Omental fat pad (tissue), 3 donors: ENCODE measurements at regions not wholly inside any gene's neighbourhood (a gene's known extent, or its start where the extent isn't known, plus 50 kb on each side); places are given as distances from the start of the nearest gene placed in this dataset.

ENCODE experiments used
- ATAC-seq: fragments of 150-250 bp; one replicate; pipeline ENCODE4 v1.9.1; 2016; ENCODE audit warnings: mild to moderate bottlenecking, moderate library complexity; ENCODE audit not compliant: low FRiP score
- DNase-seq: peaks from one replicate; pipeline ENCODE4 v3.0.0-alpha.2; 2019; ENCODE audit warnings: low spot score
- TF ChIP-seq, protein P1 (sequence below), 3 donors: fragments of 450-650 bp; IDR thresholded peaks; one replicate each; pipeline ENCODE4 v1.5.1; 2016 to 2017; ENCODE audit warnings: antibody characterized with exemption in 3 of 3, mild to moderate bottlenecking in 3 of 3, moderate library complexity in 2 of 3

DNA sequence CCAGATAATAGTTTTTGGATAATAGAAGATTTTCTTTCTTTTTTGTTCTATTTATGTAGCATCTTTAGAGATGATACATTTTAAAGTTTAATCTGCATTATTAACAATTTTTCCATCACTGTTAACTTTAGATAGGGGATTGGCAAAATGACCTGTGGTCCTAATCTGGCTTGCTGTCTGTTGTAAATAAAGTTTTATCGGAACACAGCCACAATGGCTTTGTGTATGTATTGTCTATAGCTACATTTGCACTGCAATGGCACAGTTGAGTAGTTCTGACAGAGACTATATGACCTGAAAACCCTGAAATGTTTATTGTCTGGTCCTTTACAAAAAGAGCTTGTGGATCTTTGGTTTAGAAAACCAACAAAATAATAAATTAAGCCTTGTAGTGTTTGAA, 97.0 kb upstream of the CERS6 start:
- TF ChIP-seq, protein P1, sequence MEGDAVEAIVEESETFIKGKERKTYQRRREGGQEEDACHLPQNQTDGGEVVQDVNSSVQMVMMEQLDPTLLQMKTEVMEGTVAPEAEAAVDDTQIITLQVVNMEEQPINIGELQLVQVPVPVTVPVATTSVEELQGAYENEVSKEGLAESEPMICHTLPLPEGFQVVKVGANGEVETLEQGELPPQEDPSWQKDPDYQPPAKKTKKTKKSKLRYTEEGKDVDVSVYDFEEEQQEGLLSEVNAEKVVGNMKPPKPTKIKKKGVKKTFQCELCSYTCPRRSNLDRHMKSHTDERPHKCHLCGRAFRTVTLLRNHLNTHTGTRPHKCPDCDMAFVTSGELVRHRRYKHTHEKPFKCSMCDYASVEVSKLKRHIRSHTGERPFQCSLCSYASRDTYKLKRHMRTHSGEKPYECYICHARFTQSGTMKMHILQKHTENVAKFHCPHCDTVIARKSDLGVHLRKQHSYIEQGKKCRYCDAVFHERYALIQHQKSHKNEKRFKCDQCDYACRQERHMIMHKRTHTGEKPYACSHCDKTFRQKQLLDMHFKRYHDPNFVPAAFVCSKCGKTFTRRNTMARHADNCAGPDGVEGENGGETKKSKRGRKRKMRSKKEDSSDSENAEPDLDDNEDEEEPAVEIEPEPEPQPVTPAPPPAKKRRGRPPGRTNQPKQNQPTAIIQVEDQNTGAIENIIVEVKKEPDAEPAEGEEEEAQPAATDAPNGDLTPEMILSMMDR (IDR thresholded peaks at IDR 0.05): no peak

DNA sequence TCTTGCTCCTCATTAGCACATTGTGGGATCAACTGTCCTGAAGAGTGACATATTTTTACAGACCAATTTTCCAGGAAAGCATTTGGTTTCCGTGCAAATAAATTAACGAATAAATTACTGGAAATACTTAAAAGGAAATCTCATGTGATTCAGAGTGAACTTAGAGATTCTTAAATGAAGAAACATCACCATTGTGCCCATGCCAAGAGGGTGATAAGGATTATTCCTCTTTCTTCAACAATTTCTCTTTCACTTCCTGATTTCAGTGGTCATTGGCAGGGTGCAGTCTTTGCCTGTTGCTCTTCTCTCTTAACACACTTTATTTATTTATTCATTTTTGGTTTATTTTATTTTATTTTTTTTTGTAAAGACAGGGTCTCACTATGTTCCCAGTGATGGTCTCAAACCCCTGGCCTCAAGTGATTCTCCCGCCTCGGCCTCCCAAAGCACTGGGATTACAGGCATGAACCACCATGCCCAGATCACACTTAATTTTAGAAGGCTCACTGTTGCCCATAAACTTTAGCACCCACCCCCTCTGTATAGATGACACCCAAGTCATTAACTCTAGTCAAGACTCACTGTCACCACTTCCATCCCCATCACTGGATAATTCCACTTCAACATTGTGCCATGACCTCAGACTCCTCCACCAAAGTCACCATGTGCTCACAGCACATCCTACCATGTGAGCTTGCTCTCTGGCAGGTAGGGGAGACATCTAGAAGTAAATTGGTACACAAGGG, 92.6 kb upstream of the CERS6 start:
- DNase-seq: no peak
- ATAC-seq: no peak
- TF ChIP-seq, protein P1 (IDR thresholded peaks at IDR 0.05): no peak

More for the DNA sequence above, 97.0 kb upstream of the CERS6 start:
- no peak for ATAC-seq
- DNase-seq: no peak

DNA sequence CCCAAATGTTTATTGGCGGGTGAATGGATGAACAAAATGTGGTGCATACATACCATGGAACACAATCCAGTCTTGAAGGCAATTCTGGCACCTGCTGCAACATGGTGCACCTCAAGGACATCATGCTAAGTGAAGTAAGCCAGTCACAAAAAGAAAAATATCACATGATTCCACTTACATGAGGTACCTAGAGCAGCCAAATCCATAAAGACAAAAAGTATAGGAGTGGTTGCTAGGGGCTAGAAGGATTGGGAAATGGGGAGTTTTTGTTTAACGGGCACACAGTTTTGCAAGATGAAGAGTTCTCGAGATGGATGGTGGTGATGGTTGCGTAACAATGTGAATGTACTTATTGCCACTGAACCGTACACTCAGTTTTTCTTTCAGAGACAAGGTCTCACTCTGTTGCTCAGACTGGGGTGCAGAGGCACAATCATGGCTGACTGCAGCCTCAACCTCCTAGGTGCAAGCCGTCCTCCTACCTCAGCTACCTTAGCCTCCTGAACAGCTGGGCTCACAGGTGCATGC, 90.9 kb upstream of the CERS6 start:
- DNase-seq (no peak), ATAC-seq (no peak)
- TF ChIP-seq, protein P1 (IDR thresholded peaks at IDR 0.05): no peak

DNA sequence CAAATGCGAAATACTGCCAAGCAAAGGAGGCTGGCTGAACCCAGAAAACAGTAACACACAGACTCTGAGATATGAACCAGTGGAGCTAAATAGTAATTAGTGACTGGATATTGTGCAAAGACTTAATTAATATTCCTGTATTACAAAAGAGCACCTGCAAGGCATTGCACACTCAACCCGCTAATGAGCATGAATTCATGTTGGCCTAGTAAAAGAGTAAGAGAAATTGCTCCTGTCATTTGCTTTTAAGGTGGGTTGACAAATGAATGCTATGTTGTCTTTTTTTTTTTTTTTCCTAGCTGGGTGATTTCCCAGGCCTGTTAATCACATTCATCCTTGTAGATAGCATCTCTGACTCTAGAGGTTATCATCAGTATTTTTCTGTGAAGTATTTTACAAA, 87.0 kb upstream of the CERS6 start:
- DNase-seq (no peak), ATAC-seq (no peak)
- TF ChIP-seq, protein P1 (IDR thresholded peaks at IDR 0.05): no peak

DNA sequence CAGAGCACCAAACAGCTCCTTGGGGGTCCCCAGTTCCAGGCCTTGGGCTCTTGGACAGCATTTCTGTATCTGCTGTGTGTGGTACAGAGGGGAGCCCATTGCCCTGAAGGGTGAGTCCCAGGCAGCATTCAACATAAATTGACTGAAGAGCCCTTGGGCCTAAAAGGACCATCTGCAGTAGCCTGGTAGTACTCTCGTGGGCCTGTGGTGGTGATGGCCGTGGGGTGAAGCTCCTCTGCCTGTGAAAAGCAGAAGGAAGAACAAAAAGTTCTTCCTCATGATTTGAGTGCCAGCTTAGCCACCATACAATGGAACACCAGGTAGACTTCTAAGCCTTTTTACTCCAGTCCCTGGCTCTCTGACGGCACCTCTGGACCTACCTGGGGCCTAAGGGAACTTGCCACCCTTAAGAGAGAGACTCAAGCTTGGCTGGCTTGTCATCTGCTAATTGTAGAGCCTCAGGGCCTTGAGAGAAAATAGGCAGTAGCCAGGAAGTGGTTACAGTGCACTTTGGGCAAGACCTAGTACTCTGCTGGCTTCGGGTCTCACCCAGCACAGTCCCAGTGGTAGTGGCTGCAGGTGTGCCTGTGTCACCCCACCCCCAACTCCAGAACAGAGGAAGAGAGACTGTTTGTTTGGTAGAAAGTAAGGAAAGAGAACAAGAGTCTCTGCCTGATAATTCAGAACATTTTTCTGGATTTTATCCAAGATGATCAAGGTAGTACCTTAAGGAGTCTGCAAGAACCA, 84.6 kb upstream of the CERS6 start:
- ATAC-seq (no peak), DNase-seq (no peak)
- TF ChIP-seq, protein P1 (IDR thresholded peaks at IDR 0.05): no peak

DNA sequence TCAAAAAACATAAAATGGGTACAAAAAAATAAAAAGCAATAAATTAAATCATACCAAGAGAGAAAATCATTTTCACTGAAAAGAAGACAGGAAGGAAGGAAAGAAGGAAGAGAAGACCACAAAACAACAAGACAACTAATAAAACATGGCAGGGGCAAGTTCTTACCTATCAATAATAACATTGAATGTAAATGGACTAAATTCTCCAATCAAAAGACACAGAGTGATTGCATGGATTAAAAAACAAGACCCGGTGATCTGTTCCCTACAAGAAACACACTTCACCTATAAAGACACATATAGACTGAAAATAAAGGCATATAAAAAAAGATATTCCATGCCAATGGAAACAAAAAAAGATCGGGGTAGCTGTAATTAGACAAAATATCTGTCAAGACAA, 82.6 kb upstream of the CERS6 start:
- ATAC-seq (no peak), DNase-seq (no peak)
- TF ChIP-seq, protein P1 (IDR thresholded peaks at IDR 0.05): no peak
